GM21423 (cell line): ENCODE measurements at regions not wholly inside any gene's neighbourhood (a gene's known extent, or its start where the extent isn't known, plus 50 kb on each side); places are given as distances from the start of the nearest gene placed in this dataset.

Experiments used
- ATAC-seq: cut with Tn5 transposase; IDR thresholded peaks from one replicate; pipeline ENCODE4 v1.9.1; 2021; ENCODE audit warnings: mild to moderate bottlenecking, moderate library complexity; ENCODE audit not compliant: unreplicated experiment

DNA sequence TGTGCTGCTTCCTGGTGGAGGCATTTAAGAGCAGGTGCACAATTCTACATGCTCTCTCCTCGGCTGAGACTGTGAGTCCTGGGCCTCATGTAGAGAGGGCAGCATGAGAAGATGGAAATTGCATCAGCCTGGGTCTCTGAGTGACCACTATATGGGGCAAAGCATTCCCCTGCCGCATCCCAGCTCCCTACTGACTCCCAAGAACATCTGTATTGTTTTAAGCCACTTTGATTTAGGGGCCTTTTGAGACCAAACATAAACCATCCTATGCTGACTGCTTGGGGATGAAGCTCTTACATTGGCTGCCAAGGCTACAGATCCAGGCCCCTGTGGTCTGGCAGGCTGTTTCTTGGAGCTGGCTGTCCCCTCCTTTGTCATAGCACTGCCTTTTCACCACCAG is 101.3 kb upstream of the TBX20 start:
- ATAC-seq: no peak

DNA sequence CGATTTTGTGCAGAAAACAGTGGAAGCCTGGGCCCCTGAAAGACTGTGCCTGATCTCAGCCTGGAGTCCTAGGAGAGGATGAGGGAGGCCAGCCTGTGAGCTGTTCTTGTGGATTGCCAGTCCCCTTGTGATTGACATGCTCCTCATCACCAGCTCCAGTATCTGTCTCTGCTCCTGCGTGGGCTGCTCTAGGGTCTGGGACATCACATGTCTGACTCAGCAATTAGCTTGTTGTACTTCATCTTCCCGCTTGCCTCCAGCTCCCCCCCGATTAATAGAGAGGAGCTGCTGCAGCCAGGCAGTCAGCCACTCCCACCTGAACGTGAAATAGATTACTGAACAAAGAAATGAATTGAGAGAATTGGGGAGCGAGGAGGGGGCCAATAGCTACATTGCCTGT is 99.6 kb upstream of the TBX20 start:
- ATAC-seq: no peak

DNA sequence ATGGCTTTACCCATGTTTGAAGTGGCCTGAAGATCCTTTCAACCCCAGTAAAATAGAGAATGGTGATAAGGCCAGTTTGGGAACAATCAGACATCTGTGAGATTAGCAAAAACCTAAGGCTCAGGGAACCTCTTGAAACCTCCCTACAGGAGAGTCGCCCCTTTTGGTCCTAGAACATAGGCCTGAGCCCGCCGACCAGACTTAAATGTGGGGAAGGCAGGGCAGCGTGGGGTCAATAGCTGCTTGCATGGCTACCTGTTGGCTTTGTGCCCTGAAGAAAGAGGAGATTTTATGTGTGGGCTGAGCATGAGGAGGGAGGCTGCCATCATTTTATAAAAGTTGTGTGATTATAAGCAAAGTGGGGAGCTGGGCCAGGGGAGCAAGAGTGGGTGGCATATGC is 97.6 kb upstream of the TBX20 start:
- ATAC-seq: no peak

DNA sequence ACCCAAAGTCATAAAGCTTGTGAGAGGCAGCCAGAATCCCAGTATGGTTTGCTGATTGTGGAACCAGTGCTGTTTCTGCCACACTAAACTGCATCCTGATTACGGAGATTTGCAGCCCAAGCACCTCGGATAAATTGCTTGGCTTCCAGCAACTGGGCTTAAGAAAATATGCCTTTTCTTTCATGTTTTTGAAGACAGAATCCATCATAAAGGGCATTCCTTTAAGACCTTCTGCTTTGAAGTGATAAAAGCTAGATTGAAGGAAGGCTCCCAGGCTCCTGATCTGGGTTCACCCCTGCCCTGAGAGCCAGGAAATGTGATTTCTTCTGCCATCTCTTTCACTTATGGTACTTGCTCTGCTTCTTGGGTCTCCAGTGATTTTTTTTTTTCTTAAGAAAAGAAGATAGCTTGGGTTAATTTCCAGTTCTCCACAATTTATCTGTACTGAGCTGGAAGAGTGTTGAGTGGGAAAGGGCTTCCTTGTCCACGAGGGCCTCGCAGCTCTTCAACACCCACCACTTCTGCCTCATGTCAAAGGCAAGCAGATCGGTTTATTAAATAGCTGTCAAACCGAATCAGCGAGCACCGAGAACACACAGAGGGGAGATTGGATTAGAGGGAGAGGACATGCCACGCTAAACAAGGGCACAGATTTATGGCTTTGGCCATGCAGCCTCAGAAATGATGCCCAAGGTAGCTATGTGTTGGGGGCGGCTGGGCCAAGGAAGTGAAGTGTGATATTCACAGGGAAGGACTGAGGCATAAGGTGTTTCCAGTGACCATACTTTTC is 94.9 kb upstream of the TBX20 start:
- no peak for ATAC-seq

DNA sequence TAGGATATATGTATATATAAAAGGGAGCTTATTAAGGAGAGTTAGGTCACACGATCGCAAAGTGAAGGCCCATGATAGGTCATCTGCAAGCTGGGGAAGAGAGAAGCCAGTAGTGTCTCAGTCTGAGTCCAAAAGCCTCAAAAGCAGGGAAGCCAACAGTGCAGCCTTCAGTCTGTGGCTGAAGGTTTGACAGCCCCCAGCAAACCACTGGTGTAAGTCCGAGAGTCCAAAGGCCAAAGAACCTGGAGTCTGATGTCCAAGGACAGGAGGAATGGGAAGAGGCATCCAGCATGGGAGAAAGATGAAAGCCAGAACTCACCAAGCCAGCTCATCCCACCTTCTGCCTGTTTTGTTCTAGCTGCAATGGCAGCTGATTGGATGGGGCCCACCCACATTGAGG is 88.9 kb upstream of the TBX20 start:
- ATAC-seq: no peak

DNA sequence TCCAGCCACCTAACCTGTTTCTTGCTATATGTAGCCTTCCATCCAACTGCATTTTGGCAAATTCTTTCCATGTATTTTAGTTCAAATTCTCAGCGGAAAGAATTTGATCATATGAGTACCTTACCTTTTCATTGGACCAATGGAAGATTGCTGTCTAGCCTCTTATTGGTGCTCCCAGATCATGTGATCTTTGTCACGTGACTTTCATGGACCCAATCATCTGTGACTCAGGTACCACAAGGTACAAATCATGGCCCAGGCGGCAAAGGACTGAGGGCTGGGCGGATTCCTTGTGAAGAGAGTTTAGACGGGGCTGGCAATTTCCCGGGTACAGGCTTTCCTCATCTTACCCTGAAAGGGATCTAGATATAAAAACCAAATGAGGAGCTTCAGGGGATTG is 85.9 kb upstream of the TBX20 start:
- ATAC-seq: no peak

DNA sequence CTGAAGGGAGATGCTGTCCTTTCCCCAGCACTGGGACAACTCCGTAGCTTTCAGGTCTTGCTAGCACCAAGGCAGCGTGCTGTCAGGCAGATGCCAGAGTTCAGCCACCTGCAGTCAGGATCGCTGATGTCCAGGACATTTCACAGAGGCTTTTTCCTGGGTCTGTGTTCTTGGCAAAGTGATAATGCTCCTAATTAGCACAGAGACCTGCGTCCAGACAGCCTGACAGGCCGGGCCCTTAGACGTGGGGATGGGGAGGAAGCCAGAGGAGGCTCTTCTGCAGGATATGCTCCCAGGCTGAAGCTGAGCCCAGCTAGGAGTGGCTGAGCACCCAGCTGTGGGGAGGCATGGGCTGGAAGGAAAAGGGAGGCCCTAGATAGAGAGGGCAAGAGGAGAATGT is 82.5 kb upstream of the TBX20 start:
- ATAC-seq: no peak

DNA sequence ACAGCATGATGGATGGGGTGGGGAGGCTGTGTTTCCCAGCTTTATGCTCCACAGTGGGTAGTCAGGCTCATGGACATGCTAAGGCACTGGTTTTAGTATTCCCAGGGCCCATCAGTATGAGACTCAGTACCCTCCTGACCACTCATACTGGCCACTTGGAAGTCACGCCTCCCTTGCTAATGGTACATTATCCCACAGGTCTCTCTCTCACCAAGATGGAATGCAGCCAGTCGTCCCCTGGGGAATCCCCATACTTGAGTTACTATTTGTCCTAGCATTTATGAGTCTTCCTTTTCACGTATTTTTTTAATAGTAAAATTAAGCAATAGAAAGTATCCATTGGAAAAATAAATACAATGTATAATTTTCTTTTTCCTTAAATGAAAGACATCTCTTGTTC is 80.6 kb upstream of the TBX20 start:
- ATAC-seq: no peak

DNA sequence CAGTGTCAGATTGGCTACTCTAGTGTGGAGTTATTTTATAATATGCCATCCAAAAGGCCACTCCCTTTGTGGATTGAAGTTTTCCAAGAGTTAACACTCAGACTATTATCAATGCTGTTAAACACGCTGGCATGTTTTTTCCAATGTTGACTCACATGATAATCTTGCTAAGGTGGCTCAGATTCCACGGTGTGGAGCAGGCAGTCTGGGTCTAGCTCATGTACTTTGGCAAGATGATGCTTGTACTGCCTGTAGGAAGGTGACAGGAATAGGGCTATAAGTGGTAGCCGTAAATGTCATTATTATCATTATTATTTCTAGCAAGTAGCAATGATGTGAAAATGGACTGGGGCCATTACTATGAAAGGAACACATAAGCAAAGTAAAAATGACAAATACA is 79.4 kb upstream of the TBX20 start:
- no peak for ATAC-seq

DNA sequence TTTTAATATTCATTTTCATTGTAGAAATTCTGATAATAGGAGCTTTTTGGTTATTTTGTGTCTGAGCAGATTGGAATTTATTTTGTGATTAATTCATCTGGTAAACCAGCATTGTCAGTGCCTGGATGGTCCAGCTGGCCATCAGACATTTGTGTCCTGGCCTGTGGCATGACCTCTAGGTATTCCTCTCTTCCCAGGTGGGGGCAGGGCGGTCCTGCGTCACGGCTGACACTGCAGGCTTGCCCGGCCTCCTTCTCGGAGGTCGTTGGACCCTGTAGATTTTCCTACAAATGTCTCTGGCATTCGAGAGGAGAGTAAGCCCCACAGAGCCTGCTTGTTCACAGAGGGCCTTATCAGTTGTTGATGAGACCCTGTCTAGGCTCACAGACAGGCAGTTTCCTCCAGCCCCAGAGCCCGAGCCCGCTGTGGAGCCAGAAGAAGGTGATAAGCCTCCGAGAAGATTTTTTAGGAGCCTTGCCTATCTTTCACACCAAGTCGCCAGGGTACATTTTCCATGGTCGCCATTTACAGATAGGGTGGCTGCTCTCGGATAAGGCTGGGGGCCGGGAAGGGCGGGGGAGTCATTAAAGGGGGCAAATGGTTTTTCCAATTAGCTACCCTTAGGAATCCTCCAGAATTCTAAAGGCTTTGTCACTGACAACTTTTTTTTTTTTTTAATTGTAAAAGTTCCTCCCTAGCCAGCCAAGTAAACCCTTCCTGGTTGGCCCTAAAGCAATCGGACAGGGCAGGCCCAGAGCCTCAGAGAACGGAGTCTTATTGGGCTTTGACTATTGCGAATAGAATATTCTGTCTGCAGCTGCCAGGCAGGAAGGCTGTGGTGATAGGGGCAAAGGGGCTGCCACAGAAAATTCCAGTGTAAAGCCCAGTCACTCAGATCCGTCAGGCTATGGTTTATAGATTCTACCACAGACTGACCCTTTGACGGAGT is 78.1 kb upstream of the TBX20 start:
- ATAC-seq: no peak

DNA sequence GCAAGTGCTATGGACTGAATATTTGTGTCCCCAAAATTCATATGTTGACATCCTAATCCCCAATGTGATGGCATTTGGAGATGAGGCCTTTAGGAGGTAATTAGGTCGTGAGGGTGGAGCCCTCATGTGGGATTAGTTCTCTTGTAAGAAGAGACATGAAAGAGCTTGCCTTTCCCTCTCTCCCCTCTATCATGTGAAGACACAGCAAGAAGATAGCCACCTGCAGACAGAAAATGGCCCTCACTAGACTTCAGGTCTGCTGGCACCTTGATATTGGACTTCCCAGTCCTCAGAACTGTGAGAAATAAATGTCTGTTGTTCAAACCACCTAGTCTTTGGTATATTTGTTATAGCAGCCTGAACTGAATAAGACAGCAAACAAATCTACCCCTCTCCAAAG is 75.1 kb upstream of the TBX20 start:
- ATAC-seq: no peak

DNA sequence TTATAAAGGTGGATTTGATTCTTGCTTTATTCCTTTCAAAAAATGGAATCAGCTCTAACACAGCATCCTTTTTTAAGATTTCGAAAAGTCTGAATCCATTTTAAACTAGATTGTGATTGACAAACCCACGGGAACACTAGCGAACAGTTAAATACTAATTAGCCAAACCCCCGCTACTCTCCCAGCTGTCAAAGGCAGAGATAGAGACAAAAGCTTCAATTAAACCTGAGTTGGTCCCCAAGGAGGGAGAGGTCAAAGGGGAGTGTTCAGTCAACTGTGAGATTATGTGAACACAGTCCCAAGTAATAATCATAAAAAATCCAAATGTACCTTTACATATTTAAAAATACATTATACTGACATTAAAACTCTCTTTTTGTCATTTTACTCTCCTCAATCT is 65.7 kb upstream of the TBX20 start:
- ATAC-seq: no peak

DNA sequence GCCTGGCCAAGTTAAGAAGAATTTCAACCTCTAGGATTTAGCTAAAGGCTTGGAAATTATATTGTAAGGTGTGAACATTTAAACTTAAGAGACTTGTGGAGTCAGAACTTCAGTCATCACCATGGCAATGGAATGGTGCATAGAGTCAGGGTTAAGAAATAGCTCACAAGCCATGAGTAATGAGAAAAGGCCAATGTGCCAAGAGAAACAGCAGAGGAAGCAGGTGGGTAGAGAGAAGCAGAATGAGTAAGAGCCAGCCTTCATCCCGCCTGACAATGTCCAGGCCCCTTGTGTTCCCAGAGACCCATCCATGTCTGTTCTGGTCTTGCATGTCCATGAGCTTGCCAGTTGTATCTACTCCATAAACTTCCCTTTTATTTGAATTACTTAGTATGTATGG is 62.6 kb upstream of the TBX20 start:
- no peak for ATAC-seq

DNA sequence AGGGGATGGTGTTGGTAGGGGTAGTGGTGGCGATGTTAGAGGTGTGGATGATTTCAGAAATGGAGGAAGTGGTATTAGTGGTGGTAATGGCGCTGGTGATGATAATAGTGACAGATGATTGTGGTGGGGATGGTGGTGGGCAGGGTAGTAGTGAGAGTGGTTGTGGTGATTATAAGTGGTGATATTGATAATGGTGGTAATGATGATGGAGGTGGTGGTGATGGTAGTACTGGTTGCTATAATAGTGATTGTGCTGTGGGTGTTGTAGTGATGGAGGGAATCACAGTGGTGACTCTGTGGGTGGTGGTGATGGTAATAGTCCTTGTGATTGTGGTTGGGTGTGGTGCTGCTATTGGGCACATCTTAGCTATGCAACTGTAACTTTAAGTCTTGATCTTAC is 61.6 kb upstream of the TBX20 start:
- ATAC-seq: no peak

DNA sequence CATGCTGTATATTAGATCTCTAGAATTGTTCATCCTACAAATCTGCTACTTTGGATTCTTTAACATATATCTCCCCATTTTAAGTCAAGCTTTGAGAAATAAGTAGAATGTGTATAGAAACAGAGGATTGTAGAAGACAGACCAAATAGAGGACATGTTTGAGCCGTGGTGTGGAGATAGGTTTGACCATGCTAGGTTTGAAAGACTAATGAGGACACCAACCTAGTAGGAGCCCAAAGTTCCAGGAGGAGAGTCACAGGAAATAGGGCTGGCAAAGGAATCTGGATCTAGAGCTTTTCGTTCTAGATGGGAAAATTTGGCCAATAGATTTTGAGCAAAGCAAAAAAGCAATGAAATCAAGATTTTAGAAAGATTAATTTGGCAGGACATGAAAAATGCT is 60.5 kb upstream of the TBX20 start:
- ATAC-seq: no peak

DNA sequence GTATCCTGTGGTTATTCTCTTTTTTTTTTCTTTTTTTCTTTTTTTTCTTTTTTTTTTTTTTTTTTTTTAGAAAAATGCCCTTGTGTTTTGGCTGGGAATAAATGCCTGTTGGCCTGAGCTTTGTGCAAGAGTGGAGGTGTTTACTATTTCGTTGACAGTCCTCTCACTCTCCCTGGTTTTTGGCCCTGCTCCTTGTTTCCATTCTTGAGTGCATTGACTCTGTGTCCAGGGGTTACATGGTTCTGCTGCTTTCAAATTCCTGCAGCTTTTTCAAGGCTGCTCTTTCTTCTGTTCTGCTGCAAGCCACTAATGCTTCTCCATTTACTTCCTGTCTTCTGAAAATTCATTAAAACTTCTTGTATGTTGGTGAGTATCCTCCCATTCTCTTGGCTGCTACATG is 59.7 kb upstream of the TBX20 start:
- no peak for ATAC-seq
